ENCODE measurements at regions not wholly inside any gene's neighbourhood (a gene's known extent, or its start where the extent isn't known, plus 50 kb on each side); places are given as distances from the start of the nearest gene placed in this dataset.
A peak's percentile ranks its signal among the peaks of the same experiment; 100 is the strongest.

GRCh38 chr5:58057324-58057723 lies 402.6 kb downstream of the PLK2 start:
- in situ Hi-C loops (cut with HindIII; ENCODE audit: low pct_unique_long_range_greater_than_20kb, low sequenced_read_pairs) (no loop called here), intact Hi-C loops (cut with micrococcal nuclease; ENCODE audit: unreplicated experiment) (no loop called here)
- ChIA-PET CTCF (no interaction called here), POLR2A (no interaction called here)
- Histone ChIP-seq H3K4me1 (ENCODE audit: control insufficient read depth, insufficient read depth, low read length) (peaks cover 4% of the 10 kb centered on the region; the same call in 1 of the 2 replicates), H3K4me3 (ENCODE audit: low read depth in 2 of 2, low read length in 2 of 2) (no peak overlapping the region), H3K27ac (ENCODE audit: low read length) (0 out of 2 replicates have a peak overlapping the region, but pooled peaks have one; percentile 23), H3K36me3 (ENCODE audit: control insufficient read depth, insufficient read depth, low read length) (no peaks in the 10 kb centered on the region), H3K9me3 (ENCODE audit: control insufficient read depth, insufficient read depth, low read depth, low read length) (peaks cover 8% of the 10 kb centered on the region), H3K27me3 (ENCODE audit: control insufficient read depth, insufficient read depth, low read length) (no peaks in the 10 kb centered on the region)
- DNase-seq (ENCODE audit: low read depth, low spot score) (no peak), ATAC-seq (no peak)
- BruUV-seq (replicated peaks) = no TSS peak
- TF ChIP-seq, protein P1, sequence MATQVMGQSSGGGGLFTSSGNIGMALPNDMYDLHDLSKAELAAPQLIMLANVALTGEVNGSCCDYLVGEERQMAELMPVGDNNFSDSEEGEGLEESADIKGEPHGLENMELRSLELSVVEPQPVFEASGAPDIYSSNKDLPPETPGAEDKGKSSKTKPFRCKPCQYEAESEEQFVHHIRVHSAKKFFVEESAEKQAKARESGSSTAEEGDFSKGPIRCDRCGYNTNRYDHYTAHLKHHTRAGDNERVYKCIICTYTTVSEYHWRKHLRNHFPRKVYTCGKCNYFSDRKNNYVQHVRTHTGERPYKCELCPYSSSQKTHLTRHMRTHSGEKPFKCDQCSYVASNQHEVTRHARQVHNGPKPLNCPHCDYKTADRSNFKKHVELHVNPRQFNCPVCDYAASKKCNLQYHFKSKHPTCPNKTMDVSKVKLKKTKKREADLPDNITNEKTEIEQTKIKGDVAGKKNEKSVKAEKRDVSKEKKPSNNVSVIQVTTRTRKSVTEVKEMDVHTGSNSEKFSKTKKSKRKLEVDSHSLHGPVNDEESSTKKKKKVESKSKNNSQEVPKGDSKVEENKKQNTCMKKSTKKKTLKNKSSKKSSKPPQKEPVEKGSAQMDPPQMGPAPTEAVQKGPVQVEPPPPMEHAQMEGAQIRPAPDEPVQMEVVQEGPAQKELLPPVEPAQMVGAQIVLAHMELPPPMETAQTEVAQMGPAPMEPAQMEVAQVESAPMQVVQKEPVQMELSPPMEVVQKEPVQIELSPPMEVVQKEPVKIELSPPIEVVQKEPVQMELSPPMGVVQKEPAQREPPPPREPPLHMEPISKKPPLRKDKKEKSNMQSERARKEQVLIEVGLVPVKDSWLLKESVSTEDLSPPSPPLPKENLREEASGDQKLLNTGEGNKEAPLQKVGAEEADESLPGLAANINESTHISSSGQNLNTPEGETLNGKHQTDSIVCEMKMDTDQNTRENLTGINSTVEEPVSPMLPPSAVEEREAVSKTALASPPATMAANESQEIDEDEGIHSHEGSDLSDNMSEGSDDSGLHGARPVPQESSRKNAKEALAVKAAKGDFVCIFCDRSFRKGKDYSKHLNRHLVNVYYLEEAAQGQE (IDR thresholded peaks at IDR 0.05; ENCODE audit: insufficient read depth in 1 of 2, low read depth in 2 of 2, low read length in 1 of 2) = no peak
- TF ChIP-seq POLR2AphosphoS5 (IDR thresholded peaks at IDR 0.05; ENCODE audit: low read depth, low read length) (no peak), CTCF (IDR thresholded peaks at IDR 0.05) (no peak), SIN3A (IDR thresholded peaks at IDR 0.05; ENCODE audit: borderline replicate concordance, insufficient read depth, low read depth, low read length) (no peak), TCF7L2 (IDR thresholded peaks at IDR 0.05; ENCODE audit: low read depth, low read length) (no peak)

DNA sequence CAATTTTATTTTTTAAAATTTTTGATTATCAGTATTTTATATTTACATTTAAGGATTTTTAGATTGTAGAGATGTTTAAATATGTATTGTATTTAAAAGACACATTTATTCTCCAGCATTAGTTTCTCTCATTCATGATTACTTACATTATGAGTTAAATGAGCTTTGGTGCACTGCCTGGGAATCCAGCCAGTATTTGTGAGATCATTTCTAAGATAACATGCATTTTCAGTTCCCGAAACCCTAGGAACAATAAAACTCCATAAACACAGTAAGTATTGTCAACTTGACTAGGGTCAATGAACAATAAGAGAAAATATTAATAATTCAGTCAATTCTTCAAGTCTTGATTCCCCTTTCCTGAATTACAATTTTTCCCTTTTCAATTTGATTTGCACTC lies 403.3 kb downstream of the PLK2 start:
- no peak for TF ChIP-seq POLR2AphosphoS5 (IDR thresholded peaks at IDR 0.05; ENCODE audit: low read depth, low read length)
- TF ChIP-seq SIN3A (IDR thresholded peaks at IDR 0.05; ENCODE audit: borderline replicate concordance, insufficient read depth, low read depth, low read length) = no peak
- no peak for TF ChIP-seq CTCF (IDR thresholded peaks at IDR 0.05)
- TF ChIP-seq, protein P1 (IDR thresholded peaks at IDR 0.05; ENCODE audit: insufficient read depth in 1 of 2, low read depth in 2 of 2, low read length in 1 of 2) = no peak
- TF ChIP-seq TCF7L2 (IDR thresholded peaks at IDR 0.05; ENCODE audit: low read depth, low read length) = no peak
- ChIA-PET CTCF (no interaction called here), POLR2A (no interaction called here)
- BruUV-seq (replicated peaks) = no TSS peak
- Histone ChIP-seq H3K9me3 (ENCODE audit: control insufficient read depth, insufficient read depth, low read depth, low read length) (peaks cover 8% of the 10 kb centered on the region), H3K36me3 (ENCODE audit: control insufficient read depth, insufficient read depth, low read length) (no peaks in the 10 kb centered on the region), H3K4me1 (ENCODE audit: control insufficient read depth, insufficient read depth, low read length) (peaks cover 4% of the 10 kb centered on the region; the same call in 1 of the 2 replicates), H3K4me3 (ENCODE audit: low read depth in 2 of 2, low read length in 2 of 2) (no peak overlapping the region), H3K27ac (ENCODE audit: low read length) (no peak overlapping the region), H3K27me3 (ENCODE audit: control insufficient read depth, insufficient read depth, low read length) (no peaks in the 10 kb centered on the region)
- in situ Hi-C loops (cut with HindIII; ENCODE audit: low pct_unique_long_range_greater_than_20kb, low sequenced_read_pairs) = no loop called here
- no peak for ATAC-seq
- no peak for DNase-seq (ENCODE audit: low read depth, low spot score)
- intact Hi-C loops (cut with micrococcal nuclease; ENCODE audit: unreplicated experiment) = no loop called here

Measured in Panc1 (cell line).